ENCODE measurements at regions not wholly inside any gene's neighbourhood (a gene's known extent, or its start where the extent isn't known, plus 50 kb on each side); places are given as distances from the start of the nearest gene placed in this dataset.
"Not testable (repeated sequence)": the region's sequence is repeated elsewhere in the genome, so short reads cannot be mapped to it uniquely, and the experiment has no call there.

DNA sequence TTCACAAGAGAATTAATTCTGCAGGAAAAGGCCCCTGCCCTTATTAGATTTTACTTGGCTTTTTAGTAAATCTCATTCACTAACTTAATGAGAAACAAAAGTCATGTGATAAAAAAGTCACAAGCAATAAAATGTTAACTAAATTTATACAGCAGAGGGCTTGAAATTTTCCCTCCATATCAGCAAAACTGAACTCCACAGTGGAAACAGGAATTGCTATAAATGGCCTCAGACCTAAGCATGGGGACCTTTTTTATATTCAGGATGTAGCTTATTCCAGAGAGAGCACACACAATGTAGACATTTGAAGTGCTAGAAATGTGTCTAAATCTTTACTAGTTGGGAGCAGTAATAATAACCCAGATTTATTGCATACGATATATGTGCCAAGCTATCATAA, 291.5 kb downstream of the C16orf95 start:
- ChIA-PET CTCF (interaction anchor here (0.5 kb wide), 1 partner anchor 176 kb away, joined by 3 read pairs; no protein-coding TSS in a partner anchor), POLR2A (no interaction called here)

GRCh38 chr16:87027056-87027616, 290.1 kb downstream of the C16orf95 start:
- ChIA-PET POLR2A (no interaction called here), CTCF (no interaction called here)

- CTCF ChIA-PET, result no interaction called here
- POLR2A ChIA-PET, result no interaction called here
These were observed 288.5 kb downstream of the C16orf95 start for GRCh38 chr16:87028481-87029320.

DNA sequence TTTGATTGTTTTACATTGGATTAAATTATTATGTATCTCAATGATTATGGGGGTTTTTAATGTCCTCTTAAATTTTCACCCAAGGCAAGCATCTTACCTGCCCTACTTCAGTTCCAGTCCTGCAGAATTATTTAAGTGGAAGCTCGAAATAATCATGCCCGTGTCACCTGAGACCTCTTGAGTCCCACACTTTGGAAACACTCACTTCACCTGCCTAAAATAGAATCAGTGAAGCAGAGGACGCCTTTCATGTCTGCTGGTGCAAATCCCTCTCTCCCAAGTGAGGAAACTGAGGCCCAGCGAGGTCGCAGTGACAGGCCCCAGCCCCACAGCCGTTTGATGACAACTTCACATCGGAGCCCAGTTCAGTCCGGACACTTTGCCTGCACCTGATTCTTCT, 284.6 kb downstream of the C16orf95 start:
- CTCF ChIA-PET, result no interaction called here

DNA sequence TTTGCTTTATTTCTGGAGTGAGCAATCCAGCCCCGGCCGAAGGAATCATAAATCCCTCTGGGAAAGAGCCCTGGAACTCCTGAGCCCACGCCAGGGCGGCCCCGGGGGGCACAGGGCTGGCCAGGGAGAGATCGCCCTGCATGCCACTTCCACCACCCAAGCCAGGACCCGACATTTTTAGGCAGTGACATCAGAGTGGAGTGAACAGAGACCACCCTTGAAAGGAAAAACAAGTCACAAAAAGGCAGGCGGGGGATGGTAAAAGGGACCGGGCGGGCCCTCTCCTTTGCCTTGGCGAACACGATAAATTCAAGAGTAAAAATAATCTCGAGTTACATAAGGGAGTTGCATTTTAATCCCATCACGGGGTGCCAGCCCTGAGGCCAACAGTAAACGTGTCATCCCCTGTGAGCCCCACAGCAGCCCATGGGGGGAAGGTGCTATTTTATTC, 284.1 kb downstream of the C16orf95 start:
- ChIA-PET CTCF (no interaction called here), POLR2A (no interaction called here)

More for the DNA sequence above, 284.6 kb downstream of the C16orf95 start:
- POLR2A ChIA-PET, result no interaction called here

DNA sequence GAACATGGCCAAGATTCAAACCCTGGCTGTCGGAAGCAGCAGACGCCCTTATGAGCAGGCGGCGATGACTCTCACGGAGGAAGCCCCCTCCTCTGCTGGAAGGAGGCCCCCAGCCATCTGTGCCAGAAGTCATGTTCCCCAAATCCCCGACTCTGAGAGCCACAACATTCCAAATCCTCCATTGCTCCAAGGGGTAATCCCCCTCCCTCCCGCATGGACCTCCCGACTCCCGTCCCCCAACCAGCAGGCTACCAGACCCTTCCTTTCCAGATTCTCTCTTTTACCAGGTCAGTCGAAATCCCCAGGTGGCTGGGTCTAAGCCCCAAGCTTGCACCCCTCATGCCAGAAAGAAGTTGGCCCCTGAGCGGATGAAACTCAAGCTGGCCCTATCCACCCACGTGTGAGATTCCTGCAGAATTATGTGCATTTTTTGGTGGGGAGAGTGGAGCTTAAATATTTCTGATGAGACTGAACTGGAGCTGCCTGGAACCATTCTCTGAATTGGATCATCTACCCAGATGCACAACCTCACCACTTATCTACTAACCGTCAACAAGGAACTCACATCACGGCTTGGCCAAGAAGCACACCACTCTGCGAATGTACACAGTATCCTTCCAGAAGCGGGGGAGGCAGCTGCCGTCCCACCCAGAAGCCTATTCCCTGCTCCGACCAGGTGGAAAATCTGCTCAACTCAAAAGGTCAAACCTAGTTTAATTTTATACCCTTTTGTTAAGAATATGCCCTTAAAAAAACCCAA, 283.5 kb downstream of the C16orf95 start:
- CTCF ChIA-PET, result no interaction called here
- POLR2A ChIA-PET, result no interaction called here

DNA sequence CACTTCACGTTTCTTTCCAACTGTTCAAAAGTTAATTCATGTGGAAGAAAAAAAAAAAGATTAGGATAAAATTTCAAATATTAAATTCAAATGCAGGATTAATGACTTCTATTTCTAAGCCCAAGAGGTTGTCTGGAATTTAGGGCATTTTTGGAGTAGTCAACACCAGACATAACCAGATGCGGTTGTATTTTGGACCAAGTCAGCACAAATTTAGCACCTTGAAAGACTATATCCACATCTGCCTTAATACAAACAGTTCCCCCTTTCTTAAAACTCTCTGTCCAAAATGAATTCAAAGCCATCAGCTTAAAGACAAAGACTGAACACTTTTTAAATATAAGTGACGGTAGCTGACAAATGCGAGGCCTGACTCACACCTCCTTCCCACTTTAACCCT, 282.9 kb downstream of the C16orf95 start:
- ChIA-PET CTCF (no interaction called here), POLR2A (no interaction called here)

DNA sequence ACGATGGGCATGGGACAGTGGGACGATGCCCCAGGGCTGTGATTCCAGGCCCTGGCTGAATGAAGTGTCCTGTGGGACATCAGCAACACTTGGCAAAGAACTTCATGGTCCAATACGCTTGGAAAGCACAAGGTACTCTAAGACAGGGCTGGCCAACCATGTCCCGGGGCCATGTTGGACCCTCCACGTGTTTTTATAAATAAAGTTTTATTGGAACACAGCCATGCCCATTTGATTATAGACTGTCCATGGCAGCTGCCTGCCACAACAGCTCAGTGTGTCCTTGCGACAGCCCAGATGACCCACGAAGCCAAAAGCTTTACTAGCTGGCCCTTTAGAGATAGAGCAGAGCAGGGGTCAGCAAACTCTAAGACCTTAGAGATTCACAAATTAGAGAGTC, 282.1 kb downstream of the C16orf95 start:
- POLR2A ChIA-PET, result no interaction called here
- CTCF ChIA-PET, result no interaction called here

- POLR2A ChIA-PET, result no interaction called here
- CTCF ChIA-PET, result no interaction called here
These were observed 280.2 kb downstream of the C16orf95 start for GRCh38 chr16:87037012-87037411.

GRCh38 chr16:87038528-87038927, 278.7 kb downstream of the C16orf95 start:
- CTCF ChIA-PET, POLR2A ChIA-PET: not testable (repeated sequence)

DNA sequence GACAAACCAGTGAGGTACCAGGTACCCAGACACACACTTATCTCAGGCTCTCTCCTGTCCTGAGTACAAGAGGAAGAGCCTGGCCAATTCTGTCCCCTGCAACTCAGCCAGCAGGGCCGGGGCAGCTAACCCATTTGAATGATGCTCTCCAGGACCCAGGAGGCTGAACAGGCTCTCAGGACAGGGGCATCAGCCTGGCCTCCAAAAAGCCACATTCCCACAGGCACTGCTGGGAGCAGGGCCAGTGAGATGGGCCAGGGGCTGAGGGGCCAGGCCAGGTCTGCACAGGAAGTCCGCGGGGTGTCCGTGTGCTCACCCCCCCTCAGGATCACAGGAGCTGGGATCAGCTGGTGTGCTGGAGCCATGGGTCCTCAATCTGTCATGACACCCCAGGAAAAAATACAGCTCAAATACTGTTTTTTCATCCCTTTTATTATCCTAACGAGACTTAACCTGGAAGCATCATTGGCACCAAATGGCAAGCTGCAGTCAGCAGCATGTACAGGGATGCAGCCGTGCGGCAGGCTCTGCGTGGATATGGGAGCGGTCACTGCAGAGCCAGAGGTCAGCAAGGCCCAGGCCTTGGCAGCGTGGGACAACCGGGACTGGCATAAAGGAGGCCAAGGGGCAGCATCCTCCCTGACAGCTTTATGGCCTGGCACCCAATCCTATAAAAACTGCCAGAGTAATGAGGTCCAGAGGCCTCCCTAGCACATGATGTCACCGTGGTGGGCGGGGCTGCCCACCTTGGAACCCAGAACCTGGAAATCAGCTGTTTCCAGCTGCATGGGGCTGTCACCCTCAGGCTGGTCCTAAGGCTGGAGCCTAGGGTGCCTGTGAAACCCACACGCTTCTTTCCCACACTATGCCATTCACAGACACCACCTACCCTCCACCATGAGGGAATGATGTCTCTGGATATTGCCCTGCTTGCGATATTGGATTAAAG, 276.7 kb downstream of the C16orf95 start:
- ChIA-PET POLR2A (no interaction called here), CTCF (no interaction called here)

- ChIA-PET POLR2A (no interaction called here), CTCF (interaction anchor here (0.7 kb wide), 1 partner anchor 603 kb away, joined by 4 read pairs; no protein-coding TSS in a partner anchor)
These were observed 275.9 kb downstream of the C16orf95 start for GRCh38 chr16:87041286-87041685.

DNA sequence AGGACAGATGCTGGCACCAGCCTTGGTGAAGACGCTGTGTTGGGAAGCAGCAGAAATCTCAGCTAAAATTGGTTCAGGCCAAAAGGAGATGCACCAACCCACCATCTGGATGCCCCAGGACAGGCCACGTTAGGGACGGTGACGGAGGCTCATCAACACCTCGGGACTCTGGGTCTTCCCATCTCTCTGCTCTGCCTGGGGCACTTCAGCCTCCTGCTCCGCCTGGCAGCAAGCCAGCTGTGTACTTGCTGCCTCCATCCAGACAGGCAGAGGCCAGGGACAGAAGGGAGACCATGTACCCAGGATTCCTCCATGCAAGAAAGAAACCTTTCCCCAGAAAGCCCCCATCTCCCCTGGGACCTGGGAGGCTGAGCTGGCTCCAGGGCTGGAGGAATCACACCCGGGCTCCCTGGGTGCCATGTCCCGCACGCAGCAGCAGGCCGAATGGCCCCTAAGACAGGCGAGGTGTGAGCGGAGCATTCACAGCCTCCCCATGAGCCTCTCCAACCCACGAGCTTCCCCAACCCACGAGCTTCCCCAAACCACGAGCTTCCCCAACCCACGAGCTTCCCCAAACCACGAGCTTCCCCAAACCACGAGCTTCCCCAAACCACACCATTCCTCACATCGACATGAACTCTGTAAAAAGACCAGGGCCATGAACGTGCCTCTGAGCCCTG, 274.5 kb downstream of the C16orf95 start:
- POLR2A ChIA-PET, result no interaction called here
- CTCF ChIA-PET, result no interaction called here

- POLR2A ChIA-PET, result no interaction called here
- CTCF ChIA-PET, result no interaction called here
These were observed 273.8 kb downstream of the C16orf95 start for GRCh38 chr16:87043231-87044031.

DNA sequence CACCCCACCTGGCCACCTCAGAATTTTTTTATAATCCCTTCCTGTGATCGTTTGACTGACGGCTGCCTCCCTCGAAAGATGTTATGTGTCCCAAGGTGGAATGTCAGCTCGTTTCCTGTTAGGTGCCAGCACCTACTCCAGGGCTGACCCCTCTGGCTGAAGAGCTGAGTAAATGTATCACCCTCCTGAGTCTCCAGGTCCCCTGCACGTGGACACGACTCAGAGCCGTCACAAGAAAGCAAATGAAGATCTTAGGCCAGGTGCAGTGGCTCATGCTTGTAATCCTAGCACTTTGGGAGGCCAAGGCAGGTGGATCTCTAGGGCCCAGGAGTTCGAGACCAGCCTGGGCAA, 273.2 kb downstream of the C16orf95 start:
- ChIA-PET POLR2A (no interaction called here), CTCF (no interaction called here)

- POLR2A ChIA-PET, result no interaction called here
- CTCF ChIA-PET, result no interaction called here
These were observed 272.4 kb downstream of the C16orf95 start for GRCh38 chr16:87044829-87045228.

- ChIA-PET POLR2A (no interaction called here), CTCF (no interaction called here)
These were observed 271.6 kb downstream of the C16orf95 start for GRCh38 chr16:87045466-87046216.

DNA sequence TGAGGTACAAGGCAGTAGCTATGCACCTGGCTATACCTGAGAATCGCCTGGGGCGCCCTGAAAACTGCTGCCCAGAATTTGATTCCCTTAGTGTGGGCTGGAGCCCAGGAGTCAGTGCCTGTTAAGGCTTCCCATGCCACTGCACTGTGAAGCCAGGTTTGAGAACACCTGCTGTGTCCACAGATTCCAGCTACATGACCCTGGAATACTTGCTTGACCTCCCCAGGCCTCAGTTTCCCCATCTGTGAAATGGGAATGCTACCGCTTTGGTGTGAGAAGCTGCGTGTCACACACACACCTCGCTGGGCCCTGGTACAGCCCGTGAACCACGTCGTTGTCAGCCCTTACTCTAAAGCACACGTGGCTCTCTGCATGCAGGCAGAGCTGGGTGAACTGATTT, 271.0 kb downstream of the C16orf95 start:
- ChIA-PET CTCF (no interaction called here), POLR2A (no interaction called here)
